Skeletal muscle tissue (tissue), 3 donors: ENCODE measurements at regions not wholly inside any gene's neighbourhood (a gene's known extent, or its start where the extent isn't known, plus 50 kb on each side); places are given as distances from the start of the nearest gene placed in this dataset.

Experiments
- H3K27ac ChIP-seq: one replicate; pipeline ENCODE4 v1.7.0; 2013; ENCODE audit warnings: mild to moderate bottlenecking, low read depth, low read length, inconsistent platforms
- H3K27me3 ChIP-seq, 3 donors: one replicate each; pipeline ENCODE4 v1.7.0; 2013; ENCODE audit warnings: low read length in 3 of 3; ENCODE audit not compliant: control insufficient read depth in 3 of 3, insufficient read depth in 3 of 3
- H3K36me3 ChIP-seq, 3 donors: one replicate each; pipeline ENCODE4 v1.7.0; 2013; ENCODE audit warnings: low read length in 3 of 3; ENCODE audit not compliant: control insufficient read depth in 3 of 3, insufficient read depth in 3 of 3
- H3K4me1 ChIP-seq, 3 donors: one replicate each; pipeline ENCODE4 v1.7.0; 2013; ENCODE audit warnings: low read length in 3 of 3, mild to moderate bottlenecking in 3 of 3; ENCODE audit not compliant: control insufficient read depth in 3 of 3, insufficient read depth in 3 of 3
- H3K4me3 ChIP-seq, 3 donors: one replicate each; pipeline ENCODE4 v1.7.0; 2013; ENCODE audit warnings: low read length in 3 of 3
- H3K9ac ChIP-seq, 3 donors: one replicate each; pipeline ENCODE4 v1.7.0; 2013; ENCODE audit warnings: low read length in 3 of 3, mild to moderate bottlenecking in 3 of 3, moderate library complexity in 2 of 3, low read depth in 1 of 3
- H3K9me3 ChIP-seq, 3 donors: one replicate each; pipeline ENCODE4 v1.7.0; 2013; ENCODE audit warnings: low read length in 3 of 3; ENCODE audit not compliant: control insufficient read depth in 3 of 3
- donor health status: Osteomylitis.

DNA sequence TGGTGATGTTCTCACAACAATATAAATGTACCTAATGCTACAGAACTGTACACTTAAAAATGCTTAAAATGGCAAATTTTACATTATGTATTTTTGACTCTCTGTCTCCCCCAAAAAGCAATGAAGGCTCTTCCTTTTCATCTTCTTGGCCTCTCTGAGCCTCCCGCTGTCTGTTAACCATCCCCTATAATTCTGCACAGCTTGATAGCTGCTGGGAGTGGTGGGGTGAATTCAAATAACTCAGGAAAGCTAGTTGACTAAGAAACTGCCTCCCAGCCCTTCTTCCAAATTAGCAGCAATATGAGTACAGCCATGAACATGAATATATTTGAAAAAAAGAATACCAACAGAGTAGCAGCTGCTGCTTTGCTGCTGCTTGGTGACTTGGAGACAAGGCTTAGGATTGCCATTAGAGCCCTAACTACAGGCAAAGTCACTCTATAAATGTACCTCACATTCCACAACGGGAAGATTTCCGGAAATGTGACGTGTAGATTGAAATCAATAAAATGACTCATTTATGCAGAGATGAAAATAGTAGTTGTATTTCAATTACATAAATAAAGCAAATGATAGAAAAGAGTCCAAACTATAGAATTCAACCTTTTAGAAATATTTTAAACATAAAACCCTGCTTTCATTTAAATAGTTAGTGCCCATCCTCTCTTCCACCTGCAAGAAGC is 200.1 kb upstream of the HEY2 start:
- Histone ChIP-seq H3K9ac (no peak overlapping the region), H3K9me3 (no peaks in the 10 kb centered on the region), H3K4me1 (peaks cover 0 to 3% (median 0%) of the 10 kb centered on the region in 3 donors)

DNA sequence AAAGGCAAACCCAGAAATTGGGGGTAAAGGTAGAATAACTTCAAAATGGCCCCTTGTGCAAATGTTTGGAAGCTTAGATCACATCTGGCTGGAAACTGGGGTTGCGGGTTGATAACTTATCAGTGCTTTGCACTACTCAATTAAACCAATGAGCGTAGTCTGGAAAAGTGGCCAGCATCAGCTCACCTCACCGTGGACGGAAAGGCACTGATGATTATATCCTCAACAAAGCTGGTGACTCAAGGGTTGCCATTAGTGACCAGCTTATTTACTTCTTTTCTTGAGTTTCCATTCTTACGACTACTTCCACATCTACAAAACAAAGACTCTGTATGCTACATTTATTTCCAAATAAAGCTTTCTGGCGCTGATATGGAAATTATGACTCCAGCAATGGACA is 198.5 kb upstream of the HEY2 start:
- Histone ChIP-seq H3K36me3 (no peaks in the 10 kb centered on the region), H3K9ac (no peak overlapping the region), H3K27me3 (no peaks in the 10 kb centered on the region), H3K4me3 (no peak overlapping the region), H3K27ac (no peak overlapping the region), H3K9me3 (no peaks in the 10 kb centered on the region), H3K4me1 (peaks cover 0 to 3% (median 0%) of the 10 kb centered on the region in 3 donors)

More for the DNA sequence above, 200.1 kb upstream of the HEY2 start:
- H3K4me3 ChIP-seq, result no peak overlapping the region
- H3K27me3 ChIP-seq, result no peaks in the 10 kb centered on the region
- no peak overlapping the region for H3K27ac ChIP-seq
- no peaks in the 10 kb centered on the region for H3K36me3 ChIP-seq

DNA sequence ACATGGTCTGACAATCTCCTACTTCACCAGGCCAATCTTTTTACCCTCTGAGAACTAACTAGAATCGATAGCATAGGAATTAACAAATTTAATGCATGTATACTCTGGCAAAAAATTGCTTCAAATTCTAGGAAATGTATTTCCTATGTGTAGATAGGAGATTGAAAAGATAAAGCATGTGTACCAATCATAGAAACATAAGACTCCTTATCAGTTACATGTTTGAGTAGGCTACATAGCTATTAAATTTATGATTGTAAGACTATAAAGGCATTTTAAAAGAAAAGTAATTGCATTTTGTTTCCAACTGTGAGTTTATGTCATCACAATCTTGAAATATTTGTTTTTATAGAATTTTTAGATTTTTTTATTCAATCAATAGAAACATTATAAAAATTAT is 196.6 kb upstream of the HEY2 start:
- no peak overlapping the region for H3K4me3 ChIP-seq
- no peaks in the 10 kb centered on the region for H3K27me3 ChIP-seq
- H3K27ac ChIP-seq, result no peak overlapping the region
- H3K36me3 ChIP-seq, result no peaks in the 10 kb centered on the region
- no peak overlapping the region for H3K9ac ChIP-seq
- H3K9me3 ChIP-seq, result no peaks in the 10 kb centered on the region
- no peaks in the 10 kb centered on the region for H3K4me1 ChIP-seq

DNA sequence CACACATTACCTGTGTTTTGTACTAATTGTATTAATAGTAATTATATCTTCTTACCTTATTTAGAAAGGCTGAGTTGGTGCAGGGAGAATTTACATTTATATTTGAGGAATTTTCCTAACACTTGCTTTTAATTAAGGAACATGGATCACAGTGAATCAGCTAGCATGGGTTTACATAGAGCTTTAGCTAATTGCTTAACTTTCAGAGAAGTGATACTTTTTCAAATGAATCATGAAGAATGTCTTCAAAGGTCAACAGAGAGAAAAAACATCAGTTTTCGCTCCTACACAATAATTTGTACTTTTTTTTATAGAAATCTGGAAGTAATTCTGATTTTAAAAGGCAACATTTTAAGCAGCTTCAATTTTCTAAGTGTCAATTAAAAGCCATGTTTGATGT is 195.0 kb upstream of the HEY2 start:
- peaks cover 0 to 3% (median 0%) of the 10 kb centered on the region in 3 donors for H3K4me1 ChIP-seq
- H3K9me3 ChIP-seq, result no peaks in the 10 kb centered on the region
- no peaks in the 10 kb centered on the region for H3K27me3 ChIP-seq
- H3K4me3 ChIP-seq, result no peak overlapping the region
- no peaks in the 10 kb centered on the region for H3K36me3 ChIP-seq
- no peak overlapping the region for H3K9ac ChIP-seq
- no peak overlapping the region for H3K27ac ChIP-seq

GRCh38 chr6:125558241-125558843 is 191.1 kb upstream of the HEY2 start:
- H3K36me3 ChIP-seq, result no peaks in the 10 kb centered on the region
- H3K9me3 ChIP-seq, result no peaks in the 10 kb centered on the region
- H3K4me1 ChIP-seq, result peaks cover 0 to 3% (median 0%) of the 10 kb centered on the region in 3 donors
- H3K9ac ChIP-seq, result no peak overlapping the region
- no peak overlapping the region for H3K27ac ChIP-seq
- H3K27me3 ChIP-seq, result no peaks in the 10 kb centered on the region
- H3K4me3 ChIP-seq, result no peak overlapping the region

- no peak overlapping the region for H3K4me3 ChIP-seq
- no peaks in the 10 kb centered on the region for H3K36me3 ChIP-seq
- no peak overlapping the region for H3K27ac ChIP-seq
- no peak overlapping the region for H3K9ac ChIP-seq
- no peaks in the 10 kb centered on the region for H3K9me3 ChIP-seq
- peaks cover 0 to 3% (median 0%) of the 10 kb centered on the region in 3 donors for H3K4me1 ChIP-seq
- no peaks in the 10 kb centered on the region for H3K27me3 ChIP-seq
Observed at GRCh38 chr6:125558907-125559306, 190.5 kb upstream of the HEY2 start.

DNA sequence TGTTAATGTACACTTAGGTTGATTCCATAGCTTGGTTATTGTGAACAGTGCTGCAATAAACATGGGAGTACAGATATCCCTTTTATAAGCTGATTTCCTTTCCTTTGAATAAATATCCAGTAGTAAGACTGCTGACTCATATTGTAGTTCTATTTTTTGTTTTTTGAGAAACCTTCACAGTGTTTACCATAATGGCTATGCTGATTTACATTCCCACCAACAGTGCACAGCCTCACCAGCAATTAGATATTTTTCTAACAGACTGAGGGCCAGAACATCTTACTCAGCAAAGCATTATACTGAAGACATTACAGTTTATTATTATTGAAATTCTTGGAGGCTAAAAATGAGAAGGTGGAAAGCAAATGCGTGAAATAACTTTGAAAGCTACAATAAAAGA is 187.3 kb upstream of the HEY2 start:
- Histone ChIP-seq H3K4me1 (peaks cover 0 to 3% (median 0%) of the 10 kb centered on the region in 3 donors), H3K36me3 (no peaks in the 10 kb centered on the region), H3K4me3 (no peak overlapping the region), H3K9me3 (no peaks in the 10 kb centered on the region), H3K9ac (no peak overlapping the region), H3K27ac (no peak overlapping the region), H3K27me3 (no peaks in the 10 kb centered on the region)

DNA sequence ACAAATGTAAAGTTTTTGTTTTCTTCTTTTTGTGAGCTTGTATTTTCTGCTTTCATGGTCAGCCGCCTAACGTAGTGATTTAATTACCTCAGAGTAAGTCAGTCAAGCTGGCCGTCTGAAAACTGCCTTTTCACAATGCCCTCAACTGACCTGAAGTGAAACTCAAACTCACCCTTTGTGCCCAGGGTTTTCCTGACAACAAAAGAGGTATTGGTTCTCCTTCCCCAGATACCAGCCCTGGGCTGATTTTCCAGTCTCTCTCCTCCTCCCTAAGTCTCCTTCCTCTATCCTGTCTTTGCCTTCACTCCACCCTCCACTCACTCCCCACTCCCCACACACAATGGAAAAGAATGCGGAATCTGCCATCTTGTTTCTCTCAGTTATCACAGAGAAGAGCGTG is 184.5 kb upstream of the HEY2 start:
- no peak overlapping the region for H3K27ac ChIP-seq
- H3K9ac ChIP-seq, result no peak overlapping the region
- no peaks in the 10 kb centered on the region for H3K36me3 ChIP-seq
- no peaks in the 10 kb centered on the region for H3K9me3 ChIP-seq
- H3K4me3 ChIP-seq, result no peak overlapping the region
- no peaks in the 10 kb centered on the region for H3K27me3 ChIP-seq
- no peaks in the 10 kb centered on the region for H3K4me1 ChIP-seq

- H3K36me3 ChIP-seq, result no peaks in the 10 kb centered on the region
- H3K9me3 ChIP-seq, result no peaks in the 10 kb centered on the region
- no peak overlapping the region for H3K4me3 ChIP-seq
- no peaks in the 10 kb centered on the region for H3K27me3 ChIP-seq
- no peaks in the 10 kb centered on the region for H3K4me1 ChIP-seq
- H3K9ac ChIP-seq, result no peak overlapping the region
- H3K27ac ChIP-seq, result no peak overlapping the region
Observed at GRCh38 chr6:125567407-125567806, 182.0 kb upstream of the HEY2 start.

- no peaks in the 10 kb centered on the region for H3K36me3 ChIP-seq
- H3K4me3 ChIP-seq, result no peak overlapping the region
- no peak overlapping the region for H3K9ac ChIP-seq
- no peaks in the 10 kb centered on the region for H3K9me3 ChIP-seq
- H3K27me3 ChIP-seq, result no peaks in the 10 kb centered on the region
- H3K27ac ChIP-seq, result no peak overlapping the region
- no peaks in the 10 kb centered on the region for H3K4me1 ChIP-seq
Observed at GRCh38 chr6:125568609-125569008, 180.8 kb upstream of the HEY2 start.
